ENCODE measurements at regions not wholly inside any gene's neighbourhood (a gene's known extent, or its start where the extent isn't known, plus 50 kb on each side); places are given as distances from the start of the nearest gene placed in this dataset.
A peak's percentile ranks its signal among the peaks of the same experiment; 100 is the strongest.
"Not testable (repeated sequence)": the region's sequence is repeated elsewhere in the genome, so short reads cannot be mapped to it uniquely, and the experiment has no call there.

DNA sequence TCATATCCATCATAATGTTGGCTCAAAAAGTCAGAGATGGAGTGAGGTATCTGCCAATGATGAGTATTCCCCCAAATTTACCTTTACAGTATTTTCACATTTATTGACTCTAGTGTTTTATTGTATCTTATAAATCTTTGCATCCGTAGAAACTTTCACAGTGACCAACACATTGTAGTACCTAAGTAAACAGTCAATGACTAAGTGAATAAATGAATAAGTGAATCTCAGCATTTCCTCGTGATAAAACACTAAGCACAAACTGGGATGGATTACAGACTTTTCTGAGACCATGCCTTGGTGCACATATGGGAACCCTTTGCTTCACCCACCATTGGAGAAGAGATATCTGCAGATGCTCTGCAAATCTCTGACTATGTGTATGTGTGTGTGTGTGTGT lies 429.9 kb downstream of the NR4A2 start:
- no peak for DNase-seq (ENCODE audit: low spot score)

DNA sequence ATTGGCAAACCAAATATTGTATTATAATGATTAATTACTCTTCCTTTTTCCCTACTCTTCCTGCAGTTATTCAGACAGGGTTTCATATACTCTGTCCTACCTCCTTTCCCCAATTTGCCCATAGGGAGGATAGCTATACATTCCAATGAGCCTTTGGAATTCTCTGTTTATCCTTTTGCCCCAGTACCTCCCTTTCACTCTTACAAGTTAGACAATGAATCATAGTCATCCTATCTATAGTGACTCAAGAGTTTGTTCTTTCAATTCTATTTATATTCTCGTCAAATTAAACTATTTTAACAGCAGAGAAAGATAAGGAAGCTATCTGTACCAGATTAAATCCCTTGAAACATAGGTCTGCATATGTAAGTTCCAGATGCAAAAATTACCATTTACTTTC lies 437.5 kb downstream of the NR4A2 start:
- DNase-seq (ENCODE audit: low spot score) = no peak

DNA sequence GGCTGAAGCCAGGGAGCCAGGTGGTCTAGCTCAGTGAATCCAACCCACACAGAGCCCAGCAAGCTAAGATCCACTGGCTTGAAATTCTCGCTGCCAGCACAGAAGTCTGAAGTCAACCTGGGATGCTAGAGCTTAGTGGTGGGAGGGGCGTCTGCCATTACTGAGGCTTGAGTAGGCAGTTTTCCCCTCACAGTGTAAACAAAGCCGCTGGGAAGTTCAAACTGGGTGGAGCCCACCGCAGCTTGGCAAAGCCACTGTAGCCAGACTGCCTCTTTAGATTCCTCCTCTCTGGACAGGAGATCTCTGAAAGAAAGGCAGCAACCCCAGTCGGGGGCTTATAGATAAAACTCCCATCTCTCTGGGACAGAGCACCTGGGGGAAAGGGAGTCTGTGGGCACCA lies 452.1 kb downstream of the NR4A2 start:
- DNase-seq (ENCODE audit: low spot score) = not testable (repeated sequence)

DNA sequence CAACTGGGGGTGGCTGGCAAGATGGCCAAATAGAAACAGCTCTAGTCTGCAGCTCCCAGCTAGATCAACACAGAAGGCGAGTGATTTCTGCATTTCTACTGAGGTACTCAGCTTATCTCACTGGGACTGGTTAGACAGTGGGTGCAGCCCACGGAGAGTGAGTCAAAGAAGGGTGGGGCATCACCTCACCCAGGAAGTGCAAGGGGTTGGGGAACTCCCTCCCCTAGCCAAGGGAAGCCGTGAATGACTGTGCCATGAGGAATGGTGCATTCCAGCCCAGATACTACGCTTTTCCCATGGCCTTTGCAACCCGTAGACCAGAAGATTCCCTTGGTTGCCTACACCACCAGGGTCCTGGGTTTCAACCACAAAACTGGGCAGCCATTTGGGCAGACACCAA lies 452.6 kb downstream of the NR4A2 start:
- not testable (repeated sequence) for DNase-seq (ENCODE audit: low spot score)

DNA sequence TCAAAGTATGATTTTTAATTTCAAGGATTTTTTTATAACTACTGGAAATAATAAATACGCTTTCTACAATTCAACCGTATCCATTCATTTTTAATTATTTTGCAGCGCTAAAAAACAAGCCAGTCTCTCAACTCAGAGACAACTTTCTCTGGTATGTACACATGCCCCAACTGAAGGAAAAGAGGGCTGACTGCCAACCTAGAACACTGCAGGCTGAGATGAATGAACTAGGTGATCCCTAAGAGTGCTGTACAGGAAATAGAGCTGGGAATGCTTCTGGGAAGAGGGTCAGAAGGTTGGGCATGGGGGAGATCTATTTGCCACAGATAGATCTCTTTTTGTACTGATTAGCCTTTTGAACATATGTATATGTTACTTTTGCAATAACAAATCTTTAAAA lies 460.1 kb downstream of the NR4A2 start:
- DNase-seq (ENCODE audit: low spot score) = no peak

DNA sequence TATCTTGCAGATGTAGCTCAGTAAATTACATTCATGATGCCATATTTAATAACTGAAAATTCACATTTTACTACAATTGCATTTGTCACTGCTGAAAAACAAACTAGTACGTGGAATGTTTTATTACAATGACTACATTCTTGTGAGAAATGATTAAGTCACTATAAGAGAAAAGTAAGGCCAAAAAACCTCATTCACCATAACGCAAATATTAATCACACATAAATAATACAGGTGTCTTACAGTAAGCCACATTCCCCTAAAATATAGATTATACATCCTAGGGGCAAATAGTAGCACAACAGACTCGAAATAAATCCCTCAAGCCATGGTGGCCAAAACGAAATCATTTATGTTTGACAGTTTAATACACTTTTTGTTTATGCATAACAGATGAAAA lies 460.6 kb downstream of the NR4A2 start:
- no peak for DNase-seq (ENCODE audit: low spot score)

DNA sequence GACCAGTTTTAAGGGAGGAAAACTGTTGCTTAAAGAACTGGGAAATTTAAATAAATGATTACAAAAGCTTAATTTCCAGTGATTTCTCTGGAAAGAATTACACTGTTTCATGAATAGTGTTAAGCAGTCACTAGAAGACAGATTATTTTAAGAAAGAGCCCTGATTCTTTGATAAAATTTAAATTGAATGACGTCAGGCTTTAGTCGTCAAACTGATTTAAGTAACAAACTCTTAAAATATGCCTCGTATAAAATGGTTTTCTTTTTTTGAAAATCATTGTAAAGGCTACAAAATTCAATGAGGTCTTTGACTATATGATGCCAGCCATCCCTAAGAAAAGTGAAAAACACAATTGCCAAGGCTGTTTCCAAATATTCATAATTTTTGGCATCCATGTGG lies 465.0 kb downstream of the NR4A2 start:
- DNase-seq (ENCODE audit: low spot score) = no peak

DNA sequence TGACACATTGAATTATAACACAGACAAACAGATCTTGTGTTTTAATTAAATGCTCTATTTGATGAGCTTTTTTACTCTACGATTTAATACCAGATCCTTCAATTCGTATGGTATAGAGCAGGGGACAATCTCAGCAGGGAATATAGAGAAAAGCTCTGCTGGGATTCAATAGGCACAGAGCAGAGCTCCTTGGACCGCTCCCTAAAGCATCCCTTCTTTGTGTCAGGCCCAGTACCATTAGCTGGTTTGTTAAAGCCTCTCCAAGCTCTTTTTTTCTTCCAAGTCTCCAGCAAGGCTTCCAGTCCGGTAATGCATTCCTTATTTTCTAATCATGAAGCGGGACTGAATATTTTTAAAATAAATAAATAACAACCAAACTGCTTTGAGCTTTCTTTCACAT lies 466.0 kb downstream of the NR4A2 start:
- no peak for DNase-seq (ENCODE audit: low spot score)

DNA sequence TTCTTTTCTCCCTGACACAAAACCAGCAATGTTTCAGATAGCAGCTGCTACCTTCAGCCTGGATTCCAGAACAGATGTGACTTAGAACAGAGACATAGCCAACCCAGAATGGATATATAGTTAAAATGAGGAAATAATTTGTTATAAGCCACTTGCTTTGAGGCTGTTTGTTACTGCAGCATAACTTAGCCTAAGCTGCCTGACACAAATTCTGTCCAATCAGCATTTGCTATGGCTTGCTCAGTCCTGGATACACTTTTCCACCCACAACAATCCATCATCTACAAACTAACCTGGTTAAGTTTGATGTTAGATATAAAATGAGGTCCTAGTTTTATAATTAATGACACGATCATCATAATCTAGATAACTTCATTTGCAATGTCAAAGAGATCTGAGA lies 480.4 kb downstream of the NR4A2 start:
- no peak for DNase-seq (ENCODE audit: low spot score)

DNA sequence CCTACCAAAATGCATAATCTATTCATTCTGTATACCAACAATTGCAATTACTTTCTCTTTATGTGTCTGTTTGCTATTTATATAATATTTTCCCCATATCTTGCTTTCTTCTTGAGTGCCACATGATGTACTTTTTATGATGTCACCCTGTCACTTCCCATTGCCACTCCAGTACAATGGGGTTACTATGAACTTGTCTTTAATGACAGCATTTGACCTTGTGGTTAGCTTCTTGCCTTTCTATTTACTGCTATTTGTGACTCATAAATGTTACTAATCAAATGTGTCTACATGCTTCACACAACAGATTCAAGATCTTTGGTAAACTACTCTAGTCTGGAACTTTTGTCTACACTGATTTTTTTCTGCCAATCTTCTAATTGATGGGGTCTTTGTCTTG lies 486.3 kb downstream of the NR4A2 start:
- DNase-seq (ENCODE audit: low spot score) = no peak

DNA sequence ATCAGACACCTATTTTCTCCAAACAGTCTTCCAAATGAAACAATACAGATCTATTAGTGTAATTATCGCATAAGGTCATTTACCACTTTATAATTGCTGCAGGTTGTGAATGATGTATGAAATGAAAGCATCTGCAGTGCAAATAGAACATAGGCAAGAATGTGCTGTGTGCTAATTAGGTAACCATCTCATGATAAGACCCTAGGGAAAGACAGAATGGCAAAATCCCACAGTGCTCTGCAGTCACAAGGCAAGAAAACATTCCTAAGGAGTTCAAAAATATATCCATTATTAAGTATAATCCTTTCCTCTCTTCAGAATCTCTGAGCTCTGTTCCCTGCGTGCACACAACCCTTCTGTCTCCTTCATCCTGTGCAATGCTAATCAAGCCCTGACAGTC lies 488.1 kb downstream of the NR4A2 start:
- DNase-seq (ENCODE audit: low spot score) = no peak

DNA sequence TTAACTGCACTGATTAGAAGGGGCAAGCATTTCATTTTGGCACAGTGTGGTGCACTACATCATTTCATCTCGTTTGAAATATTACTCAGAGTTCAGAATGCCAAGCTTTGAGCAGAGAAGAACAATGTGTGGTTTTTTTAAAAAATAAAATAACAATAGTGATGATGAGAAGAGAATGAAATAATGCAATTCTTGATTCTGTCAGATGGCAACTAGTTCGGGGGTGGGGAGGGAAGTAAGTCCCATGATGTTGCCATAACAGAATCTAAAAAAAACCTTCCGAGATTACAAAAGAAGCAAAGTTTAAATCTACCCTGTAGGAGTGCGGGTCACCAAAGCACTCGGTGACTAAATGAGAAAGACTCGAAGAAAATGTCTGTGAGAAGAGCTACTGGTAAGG lies 490.4 kb downstream of the NR4A2 start:
- no peak for DNase-seq (ENCODE audit: low spot score)

DNA sequence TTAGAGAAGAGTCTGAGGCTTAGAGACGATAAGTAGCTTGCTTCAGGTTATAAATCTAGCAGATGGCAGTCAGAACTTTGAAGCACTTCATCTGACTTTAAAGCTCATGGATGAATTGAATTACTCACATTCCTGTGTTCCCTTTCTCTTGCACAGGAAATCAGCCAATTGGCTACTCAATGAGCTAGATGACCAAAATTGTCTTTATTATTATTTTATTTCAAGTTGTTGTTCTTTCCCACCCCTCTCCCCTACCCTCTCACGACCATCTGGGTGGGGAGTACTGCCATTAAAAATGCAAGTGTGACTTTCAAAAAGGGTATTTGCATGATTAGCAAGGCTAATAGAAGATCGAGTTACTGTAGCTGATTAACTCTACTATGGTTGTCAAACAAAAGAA lies 491.1 kb downstream of the NR4A2 start:
- no peak for DNase-seq (ENCODE audit: low spot score)

DNA sequence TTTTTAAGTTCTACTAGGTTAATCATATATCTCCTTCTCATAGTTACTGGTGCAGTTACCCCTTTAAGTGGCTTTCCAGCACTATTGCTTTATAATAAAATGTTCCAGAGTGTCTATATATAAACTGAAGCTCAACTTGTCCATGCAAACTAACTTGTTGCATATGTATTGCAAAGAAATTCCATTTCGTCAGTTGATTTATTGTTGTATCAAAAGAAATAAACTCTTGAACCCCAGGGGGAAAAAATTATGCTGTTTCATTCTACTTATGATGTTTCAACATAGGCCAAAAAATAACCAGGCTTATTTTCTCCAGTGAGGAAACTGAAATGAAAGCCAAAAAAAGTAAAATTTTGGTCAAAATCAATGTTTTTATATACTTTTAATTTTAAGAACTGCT lies 491.9 kb downstream of the NR4A2 start:
- DNase-seq (ENCODE audit: low spot score) = no peak

DNA sequence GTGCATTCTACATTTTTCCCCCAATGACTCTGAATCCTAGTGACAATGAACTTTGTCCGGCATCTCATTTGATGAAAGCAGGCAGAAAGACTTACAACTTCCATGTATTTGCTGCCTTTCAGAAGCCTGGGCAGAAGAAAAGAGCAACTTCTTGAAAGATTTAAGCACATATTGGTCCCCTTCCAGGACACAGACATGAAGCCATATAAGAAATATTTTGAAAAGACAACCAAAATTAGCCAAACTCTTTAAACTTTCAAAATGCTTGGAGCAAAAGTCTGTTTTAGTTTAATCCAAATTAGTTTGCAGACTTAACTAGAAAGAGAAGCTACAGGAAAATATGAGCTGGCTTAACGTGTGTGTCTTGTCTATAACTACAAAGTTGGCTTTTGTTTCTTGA lies 492.5 kb downstream of the NR4A2 start:
- no peak for DNase-seq (ENCODE audit: low spot score)

DNA sequence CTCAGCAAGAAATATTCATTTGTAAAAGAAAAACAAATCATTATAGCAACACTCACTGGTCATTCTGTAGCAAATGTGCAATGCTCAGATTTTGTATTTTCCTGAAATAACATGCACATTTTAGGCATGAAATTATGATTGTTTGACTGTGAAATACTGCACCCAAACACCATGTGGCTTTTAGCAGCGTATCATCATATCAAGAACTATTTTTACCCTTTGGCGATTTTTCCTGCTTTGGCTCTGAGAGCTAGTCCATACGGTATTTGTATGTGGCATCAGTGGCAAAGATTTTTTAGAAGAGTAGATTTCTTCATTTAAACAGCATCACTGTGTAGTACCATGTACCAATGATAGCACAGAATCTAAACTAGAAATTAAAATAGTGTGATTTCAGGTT lies 493.1 kb downstream of the NR4A2 start:
- DNase-seq (ENCODE audit: low spot score) = no peak

DNA sequence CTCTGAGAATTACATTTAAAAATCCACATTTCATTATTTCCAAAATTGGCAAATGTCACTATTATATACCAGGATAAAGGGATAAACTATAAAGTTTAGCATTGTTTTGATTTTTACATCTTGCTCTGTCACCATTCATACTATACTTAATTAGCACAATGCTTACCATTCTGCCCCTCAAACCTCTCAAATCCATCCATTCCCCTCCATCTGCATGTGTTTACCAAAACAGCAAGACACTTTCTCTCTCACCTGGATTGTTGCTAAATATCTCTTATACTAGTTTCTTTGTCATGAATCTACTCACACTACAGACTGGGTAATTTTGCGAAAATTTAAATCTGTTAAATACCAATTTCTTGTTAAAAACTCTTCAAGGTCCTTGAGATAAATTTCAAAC lies 496.1 kb downstream of the NR4A2 start:
- DNase-seq (ENCODE audit: low spot score) = no peak

DNA sequence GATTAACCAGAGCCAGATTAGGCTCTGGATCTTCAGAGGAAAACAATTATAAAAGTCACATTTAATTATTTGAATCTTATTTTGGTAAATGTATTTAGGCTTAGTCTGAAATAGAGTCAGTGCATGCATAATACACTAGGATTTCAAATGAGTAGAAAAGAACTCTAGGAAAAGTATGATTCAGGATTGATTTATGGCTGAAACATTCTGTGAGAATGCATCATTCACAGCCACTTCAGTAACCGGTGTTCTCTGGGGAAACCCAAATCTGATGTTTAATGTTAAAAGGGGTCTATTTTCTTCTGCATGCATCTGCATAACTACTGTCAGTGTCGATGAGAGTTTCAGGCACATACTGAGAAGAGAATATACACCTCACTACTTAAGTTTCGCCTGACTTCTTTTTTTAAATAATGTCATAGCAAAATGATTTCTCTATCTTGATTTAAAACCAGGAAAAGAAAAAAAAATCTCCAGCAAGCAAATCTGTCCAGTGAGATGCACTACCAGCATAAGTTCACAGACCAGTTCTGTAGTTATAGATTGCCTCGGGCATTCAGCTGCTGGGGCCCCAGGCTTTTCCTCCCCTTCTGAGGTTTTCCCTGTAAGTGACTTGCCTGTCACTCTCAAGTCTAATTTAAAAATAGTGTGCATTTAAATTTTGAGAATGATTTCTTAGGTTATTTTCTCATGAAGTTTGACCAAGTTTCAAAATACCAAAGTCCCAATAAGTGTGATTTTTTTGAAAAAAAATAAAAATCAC lies 501.5 kb downstream of the NR4A2 start:
- DNase-seq (ENCODE audit: low spot score) = no peak

DNA sequence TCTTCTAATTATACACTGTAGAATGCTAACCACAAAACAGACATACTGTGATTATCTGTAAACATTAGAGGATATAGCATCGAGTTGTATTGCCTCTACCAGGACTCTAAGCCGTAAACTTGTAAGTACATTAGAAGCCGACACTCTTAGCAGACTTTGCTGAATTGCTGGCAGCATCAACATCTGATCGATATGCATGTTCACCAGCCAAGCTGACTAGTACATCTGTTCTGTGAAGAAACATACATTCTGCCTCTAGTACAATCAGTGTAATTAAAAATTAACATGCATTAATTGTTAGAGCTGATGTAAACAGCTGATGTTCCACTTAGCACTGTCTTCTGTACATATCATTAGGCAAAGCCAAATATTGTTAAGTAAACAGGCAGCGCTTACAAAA lies 502.2 kb downstream of the NR4A2 start:
- no peak for DNase-seq (ENCODE audit: low spot score)

DNA sequence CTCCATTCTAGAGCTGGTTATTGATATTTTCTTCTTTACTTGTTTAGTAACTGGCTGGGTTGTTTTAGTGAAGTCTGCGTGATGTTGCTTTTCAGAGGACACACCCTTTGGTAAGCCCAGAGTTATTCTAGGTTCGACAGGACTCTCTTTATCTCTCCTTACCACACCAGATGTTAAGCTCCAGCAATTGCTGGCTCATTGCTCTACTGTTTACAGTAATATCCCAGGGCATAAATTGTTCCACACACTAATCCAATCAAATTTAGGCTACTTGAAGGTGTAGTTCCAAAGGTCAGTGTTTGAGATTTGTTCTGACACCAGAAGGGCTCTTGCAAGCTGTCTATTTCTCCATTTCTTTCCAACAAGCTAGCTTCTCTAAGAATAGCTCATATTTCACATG lies 506.6 kb downstream of the NR4A2 start:
- no peak for DNase-seq (ENCODE audit: low spot score)

DNA sequence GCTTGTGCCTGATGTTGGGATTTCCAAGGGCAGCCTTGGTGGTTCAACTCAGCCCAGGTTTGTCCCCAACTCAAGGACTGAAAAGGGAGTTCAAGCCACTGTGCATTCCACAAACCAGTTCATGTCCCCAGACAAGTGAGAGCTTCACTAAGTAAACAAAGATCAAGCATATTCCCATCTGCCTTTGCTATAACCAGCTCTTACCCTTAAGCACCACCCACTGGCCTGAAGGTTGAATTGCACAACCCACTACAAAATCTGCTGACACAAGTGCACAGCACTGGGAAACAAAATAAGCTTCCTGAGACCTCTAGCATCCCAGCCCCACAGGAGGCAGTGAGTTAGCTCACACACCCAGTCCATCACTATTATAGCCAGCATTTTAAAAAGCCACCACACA lies 516.7 kb downstream of the NR4A2 start:
- DNase-seq (ENCODE audit: low spot score) = peak; percentile 68

DNA sequence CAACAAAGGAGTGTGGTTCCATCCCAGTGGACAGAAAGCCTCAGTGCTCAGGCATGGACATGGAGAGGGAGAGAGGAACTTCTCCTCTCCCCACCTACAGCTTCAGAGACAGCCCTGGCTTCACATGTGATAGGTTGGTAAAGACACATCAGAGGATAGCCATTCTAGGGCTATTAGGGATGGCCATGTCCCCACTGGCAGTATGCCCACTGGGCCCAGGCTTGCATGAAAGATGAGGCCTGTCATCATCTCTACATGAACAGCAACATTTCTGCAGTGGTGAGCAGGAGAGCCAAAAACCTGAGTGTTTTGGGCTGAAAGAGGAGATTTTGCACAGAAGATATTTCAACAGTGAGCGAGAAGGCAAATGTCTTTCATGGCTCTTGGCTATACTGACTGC lies 517.2 kb downstream of the NR4A2 start:
- DNase-seq (ENCODE audit: low spot score) = no peak

DNA sequence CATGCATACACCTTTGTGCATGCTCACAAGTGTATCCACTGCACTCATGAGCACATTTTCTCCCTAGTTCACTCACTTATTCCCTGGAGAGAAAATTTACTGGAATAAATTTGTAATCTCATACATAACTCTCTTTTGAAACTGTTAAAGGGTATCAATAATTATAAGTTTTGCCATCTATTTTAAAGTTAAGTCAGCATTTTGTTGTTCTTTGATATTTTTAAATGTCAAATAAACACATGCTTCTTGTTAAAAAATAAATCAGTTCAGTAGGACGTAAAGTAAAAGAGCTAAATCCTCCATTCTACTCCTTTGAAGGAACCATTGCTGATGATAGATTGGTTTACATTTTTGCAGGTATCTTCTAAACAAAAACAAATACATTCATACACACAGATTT lies 522.1 kb downstream of the NR4A2 start:
- no peak for DNase-seq (ENCODE audit: low spot score)

DNA sequence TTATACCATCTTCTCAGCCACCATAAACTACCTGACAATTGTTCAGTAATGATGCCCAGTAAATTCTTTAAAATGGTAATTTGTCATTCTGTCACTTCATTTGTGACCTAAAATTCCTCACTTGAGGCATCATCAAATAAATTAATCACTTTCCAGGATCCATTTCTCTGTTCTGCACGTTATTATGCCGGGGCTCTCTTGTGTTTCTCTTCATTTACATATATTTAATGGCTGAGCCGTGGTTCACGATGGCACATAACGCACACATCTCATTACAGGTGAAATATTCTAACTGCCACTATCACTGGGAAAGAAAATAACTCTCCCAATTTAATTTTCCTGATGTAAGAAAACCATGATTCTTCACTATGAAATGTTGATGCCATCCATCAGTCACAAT lies 529.6 kb downstream of the NR4A2 start:
- no peak for DNase-seq (ENCODE audit: low spot score)

DNA sequence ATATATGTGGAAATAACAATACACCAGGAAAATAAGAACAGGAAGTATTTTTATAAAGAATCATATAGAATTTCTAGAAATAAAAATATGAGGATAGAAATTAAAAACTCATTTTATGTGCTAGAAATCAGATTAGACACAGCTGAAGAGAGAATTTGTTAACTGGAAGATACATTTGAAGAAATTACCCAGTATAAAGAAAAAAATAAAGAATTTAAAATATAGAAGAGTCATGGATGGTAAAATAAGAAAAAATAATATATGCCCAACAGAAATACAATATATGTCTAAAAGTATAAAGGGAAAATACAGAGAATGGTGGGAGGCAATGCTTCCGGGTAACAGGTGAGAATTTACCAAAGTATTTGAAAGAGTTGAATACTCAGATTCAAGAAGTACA lies 539.9 kb downstream of the NR4A2 start:
- DNase-seq (ENCODE audit: low spot score) = no peak
